Tibial nerve (tissue), 4 donors: ENCODE measurements at regions not wholly inside any gene's neighbourhood (a gene's known extent, or its start where the extent isn't known, plus 50 kb on each side); places are given as distances from the start of the nearest gene placed in this dataset.

ENCODE experiments used
- DNase-seq, 2 donors: peaks; one replicate each; pipeline ENCODE4 v3.0.0-alpha.2; 2019; ENCODE audit warnings: low spot score in 2 of 2
- H3K27ac ChIP-seq, 4 donors: fragments of 200-600 bp; sonication (generic) in 3 of 4; one replicate each; pipeline ENCODE4 v1.5.1; 2017 to 2019; ENCODE audit warnings: mild to moderate bottlenecking in 1 of 4
- H3K27me3 ChIP-seq, 2 donors: fragments of 200-600 bp; sonication (generic) in 1 of 2; one replicate each; pipeline versions ENCODE4 v1.5.1 to v1.6.0; 2017 to 2019
- H3K36me3 ChIP-seq, 3 donors: fragments of 200-600 bp; sonication (generic); one replicate each; pipeline ENCODE4 v1.5.1; 2018 to 2019
- H3K4me1 ChIP-seq, 4 donors: fragments of 200-600 bp; sonication (generic) in 3 of 4; one replicate each; pipeline ENCODE4 v1.5.1; 2017 to 2019
- H3K4me3 ChIP-seq, 4 donors: fragments of 200-600 bp; sonication (generic) in 3 of 4; one replicate each; pipeline ENCODE4 v1.5.1; 2017 to 2019; ENCODE audit warnings: mild to moderate bottlenecking in 1 of 4, moderate library complexity in 1 of 4
- H3K9me3 ChIP-seq, 4 donors: fragments of 200-600 bp; sonication (generic) in 3 of 4; one replicate each; pipeline ENCODE4 v1.5.1; 2017 to 2019
- CTCF ChIP-seq, 5 experiments: fragments of 200-600 bp in 3 of 5; fragments of 450-650 bp in 2 of 5; sonication (generic) in 3 of 5; IDR thresholded peaks; one replicate each; pipeline ENCODE4 v1.5.1; 2016 to 2019; ENCODE audit warnings: antibody characterized with exemption in 5 of 5, mild to moderate bottlenecking in 3 of 5, moderate library complexity in 2 of 5
- EP300 ChIP-seq, 2 donors: sonication (generic); formaldehyde crosslinking; IDR thresholded peaks; one replicate each; pipeline ENCODE4 v1.6.1; 2017; ENCODE audit warnings: antibody characterized with exemption in 2 of 2, mild to moderate bottlenecking in 1 of 2
- POLR2A ChIP-seq, 2 donors: fragments of 450-650 bp; IDR thresholded peaks; one replicate each; pipeline ENCODE4 v1.6.1; 2017; ENCODE audit warnings: antibody characterized with exemption in 2 of 2, mild to moderate bottlenecking in 2 of 2, moderate library complexity in 2 of 2
- WGBS, 2 donors: methylation state at CpG; one replicate each; pipeline ENCODE4 v1.1.5; 2018; 5-methylcytosine and 5-hydroxymethylcytosine counted together

- Histone ChIP-seq H3K27ac (no peak overlapping the region), H3K4me3 (no peak overlapping the region), H3K4me1 (no peaks in the 10 kb centered on the region), H3K27me3 (no peaks in the 10 kb centered on the region), H3K36me3 (no peaks in the 10 kb centered on the region), H3K9me3 (peaks cover 0 to 5% (median 0%) of the 10 kb centered on the region in 4 donors)
- DNase-seq = no peak
- no peak for TF ChIP-seq EP300 (IDR thresholded peaks at IDR 0.05)
- no peak for TF ChIP-seq CTCF (IDR thresholded peaks at IDR 0.05)
- TF ChIP-seq POLR2A (IDR thresholded peaks at IDR 0.05) = no peak
These were observed 288.2 kb upstream of the SPHKAP start for GRCh38 chr2:228469721-228470120.

DNA sequence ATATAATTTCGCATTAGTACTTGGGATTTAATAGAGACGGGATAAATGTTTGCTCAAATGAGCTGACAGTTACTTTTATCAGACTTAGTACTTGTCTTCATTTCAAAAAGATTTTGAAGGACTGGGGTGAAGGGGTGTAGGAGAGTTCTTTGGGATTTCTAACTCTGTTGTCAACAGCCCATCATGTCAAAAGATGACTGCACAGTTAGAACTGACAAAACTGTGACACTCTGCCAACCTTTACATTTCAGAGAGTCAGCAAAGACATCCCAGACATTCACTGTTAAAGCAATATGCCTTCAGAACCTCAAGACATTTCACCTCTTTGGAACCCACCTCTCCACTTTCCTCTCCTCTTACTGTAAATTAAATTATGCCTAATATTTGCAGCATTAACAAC is 285.4 kb upstream of the SPHKAP start:
- no peaks in the 10 kb centered on the region for H3K27me3 ChIP-seq
- no peaks in the 10 kb centered on the region for H3K36me3 ChIP-seq
- peaks cover 0 to 5% (median 0%) of the 10 kb centered on the region in 4 donors for H3K9me3 ChIP-seq
- no peak overlapping the region for H3K4me3 ChIP-seq
- H3K27ac ChIP-seq = no peak overlapping the region
- 80 to 94% methylated on average over 2 of the region's 2 CpGs for WGBS, 2 donors
- no peaks in the 10 kb centered on the region for H3K4me1 ChIP-seq
- DNase-seq = no peak
- TF ChIP-seq EP300 (IDR thresholded peaks at IDR 0.05) = no peak
- TF ChIP-seq POLR2A (IDR thresholded peaks at IDR 0.05) = no peak
- TF ChIP-seq CTCF (IDR thresholded peaks at IDR 0.05) = no peak

GRCh38 chr2:228465408-228465807 is 283.9 kb upstream of the SPHKAP start:
- TF ChIP-seq POLR2A (IDR thresholded peaks at IDR 0.05) = no peak
- no peak for TF ChIP-seq CTCF (IDR thresholded peaks at IDR 0.05)
- TF ChIP-seq EP300 (IDR thresholded peaks at IDR 0.05) = no peak
- Histone ChIP-seq H3K27ac (no peak overlapping the region), H3K4me3 (no peak overlapping the region), H3K27me3 (no peaks in the 10 kb centered on the region), H3K9me3 (peaks cover 0 to 9% (median 0%) of the 10 kb centered on the region in 4 donors), H3K4me1 (no peaks in the 10 kb centered on the region), H3K36me3 (no peaks in the 10 kb centered on the region)
- no peak for DNase-seq
- WGBS, 2 donors = 59 to 63% methylated on average over 4 of the region's 4 CpGs

DNA sequence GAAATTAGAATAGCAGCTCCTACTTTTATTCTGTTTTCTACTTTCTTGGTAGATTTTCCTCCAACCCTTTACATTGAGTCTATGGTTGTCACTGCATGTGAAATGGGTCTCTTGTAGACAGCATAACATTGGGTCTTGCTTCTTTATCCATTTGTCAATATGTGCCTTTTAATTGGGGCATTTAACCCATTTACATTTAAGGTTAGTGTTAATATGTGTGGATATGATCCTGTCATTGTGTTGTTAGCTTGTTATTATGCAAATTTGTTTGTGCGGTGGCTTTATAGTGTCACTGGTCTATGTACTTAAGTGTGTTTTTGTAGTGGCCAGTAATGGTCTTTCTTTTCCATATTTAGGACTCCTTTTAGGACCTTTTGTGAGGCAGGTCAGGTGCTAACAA is 276.9 kb upstream of the SPHKAP start:
- no peak for TF ChIP-seq POLR2A (IDR thresholded peaks at IDR 0.05)
- H3K9me3 ChIP-seq = peaks cover 0 to 41% (median 2%) of the 10 kb centered on the region in 4 donors

DNA sequence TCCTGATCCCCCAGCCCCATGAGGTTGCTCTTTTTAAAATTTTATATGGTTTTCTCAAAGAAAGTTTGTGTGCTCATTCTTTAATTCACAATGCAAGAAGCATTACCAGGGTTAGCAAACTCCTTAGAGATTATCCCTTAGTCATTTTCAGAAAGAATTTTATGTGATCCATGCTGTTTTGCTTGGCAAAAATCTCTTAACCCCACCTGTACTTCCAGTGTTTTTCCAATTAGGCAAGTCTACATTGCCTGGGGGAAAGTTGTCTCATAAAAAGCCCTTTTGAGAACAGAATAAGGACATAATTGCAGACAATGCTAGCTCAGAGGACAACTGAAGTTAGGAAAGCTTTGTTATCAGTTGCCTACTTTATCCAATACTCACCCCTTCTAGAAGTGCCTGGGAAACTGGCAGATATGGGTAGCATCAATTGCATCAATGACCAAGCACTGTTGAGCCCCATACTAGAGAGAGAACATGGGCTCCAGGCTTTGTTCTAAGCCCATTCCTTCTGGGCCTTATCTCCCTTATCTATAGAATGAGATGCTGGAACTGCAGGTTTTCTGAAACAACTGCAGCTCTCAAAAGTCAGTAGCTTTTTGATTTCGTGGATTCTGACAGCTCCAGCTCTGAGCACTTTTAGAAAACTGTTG is 265.9 kb upstream of the SPHKAP start:
- H3K4me1 ChIP-seq = no peaks in the 10 kb centered on the region
- H3K9me3 ChIP-seq = no peaks in the 10 kb centered on the region
- 71 to 77% methylated on average over 1 of the region's 1 CpG for WGBS, 2 donors
- no peaks in the 10 kb centered on the region for H3K36me3 ChIP-seq
- H3K4me3 ChIP-seq = no peak overlapping the region
- DNase-seq = no peak
- no peaks in the 10 kb centered on the region for H3K27me3 ChIP-seq
- TF ChIP-seq CTCF (IDR thresholded peaks at IDR 0.05) = no peak
- TF ChIP-seq EP300 (IDR thresholded peaks at IDR 0.05) = no peak
- no peak for TF ChIP-seq POLR2A (IDR thresholded peaks at IDR 0.05)
- no peak overlapping the region for H3K27ac ChIP-seq

More for the DNA sequence above, 276.9 kb upstream of the SPHKAP start:
- no peak for DNase-seq
- Histone ChIP-seq H3K4me3 (no peak overlapping the region), H3K4me1 (no peaks in the 10 kb centered on the region), H3K27me3 (no peaks in the 10 kb centered on the region), H3K36me3 (no peaks in the 10 kb centered on the region), H3K27ac (no peak overlapping the region)
- WGBS, 2 donors = 100% methylated on average over 1 of the region's 1 CpG
